Endothelial cell of umbilical vein (primary cell): ENCODE measurements at regions not wholly inside any gene's neighbourhood (a gene's known extent, or its start where the extent isn't known, plus 50 kb on each side); places are given as distances from the start of the nearest gene placed in this dataset.

Source experiments
- BruUV-seq: library from RNA; stranded (reverse); fragments of 400-500 nt; replicated peaks from 2 replicates; lab custom pipeline; 2021; lab: Mats Ljungman, UMichigan
- CTCF ChIA-PET: fragments of 300-600, 350-600 bp; sonication (Branson Sonifier 250); formaldehyde crosslinking; loops from one replicate; lab custom pipeline; 2021; ENCODE audit warnings: antibody characterized with exemption, inconsistent platforms; lab: Charles Lee
- POLR2A ChIA-PET: fragments of 300-600, 350-600 bp; sonication (Branson Sonifier 250); formaldehyde crosslinking; loops from one replicate; lab custom pipeline; 2021; ENCODE audit warnings: antibody characterized with exemption, inconsistent platforms; lab: Charles Lee
- DNase-seq: peaks from one replicate; pipeline ENCODE4 v3.0.0-alpha.2; 2011; ENCODE audit warnings: low read depth, low spot score
- FAIRE-seq: peaks from 2 replicates; lab custom pipeline; 2011; peaks lifted over from hg19 to GRCh38; lab: Jason Lieb, UNC
- H2AFZ ChIP-seq: 2 replicates; pipeline ENCODE4 v1.6.0; 2012; ENCODE audit warnings: low read depth, low read length, control low read depth, inconsistent platforms
- H3K27ac ChIP-seq: 2 replicates; pipeline ENCODE4 v1.5.1; 2011; ENCODE audit warnings: low read depth, mild to moderate bottlenecking, control low read depth, low read length, moderate library complexity; ENCODE audit not compliant: insufficient read depth
- H3K27me3 ChIP-seq, 2 experiments: 2 replicates each; pipeline versions ENCODE4 v1.6.0 to v1.6.1; 2011; ENCODE audit warnings: low read length in 2 of 2, mixed read lengths in 1 of 2; ENCODE audit not compliant: control insufficient read depth in 2 of 2, insufficient read depth in 2 of 2
- H3K36me3 ChIP-seq, 2 experiments: 2 replicates in 1 of 2; 3 replicates in 1 of 2; pipeline ENCODE4 v1.5.1; 2011; ENCODE audit warnings: low read length in 2 of 2, mild to moderate bottlenecking in 1 of 2, moderate library complexity in 1 of 2; ENCODE audit not compliant: control insufficient read depth in 2 of 2, insufficient read depth in 2 of 2; ENCODE audit errors: extremely low read depth in 1 of 2
- H3K4me1 ChIP-seq: 3 replicates; pipeline ENCODE4 v1.5.1; 2011; ENCODE audit warnings: mild to moderate bottlenecking, low read length; ENCODE audit not compliant: control insufficient read depth, insufficient read depth; ENCODE audit errors: extremely low read depth
- H3K4me2 ChIP-seq: 2 replicates; pipeline ENCODE4 v1.6.1; 2011; ENCODE audit warnings: low read length, control low read depth, mixed read lengths; ENCODE audit not compliant: insufficient read depth
- H3K4me3 ChIP-seq, 3 experiments: fragments of 200-600 bp in 1 of 3; sonication (generic), shearing (Covaris generic) in 1 of 3; replicated peaks in 1 of 3; 2 replicates each; pipeline ENCODE4 v1.5.1; 2011 to 2016; ENCODE audit warnings: control low read depth in 3 of 3, low read length in 3 of 3, mild to moderate bottlenecking in 2 of 3, inconsistent platforms in 1 of 3, low read depth in 1 of 3, moderate library complexity in 1 of 3; ENCODE audit not compliant: insufficient read depth in 1 of 3
- H3K79me2 ChIP-seq: 2 replicates; pipeline ENCODE4 v1.6.0; 2012; ENCODE audit warnings: low read length, inconsistent platforms; ENCODE audit not compliant: control insufficient read depth, insufficient read depth
- H3K9ac ChIP-seq: replicated peaks from 2 replicates; pipeline ENCODE3; 2011; ENCODE audit warnings: low read length, control low read depth; ENCODE audit not compliant: insufficient read depth; ENCODE audit errors: extremely low read depth
- H3K9me1 ChIP-seq: replicated peaks from 3 replicates; pipeline ENCODE4 v1.6.0; 2011; ENCODE audit warnings: mild to moderate bottlenecking, low read length; ENCODE audit not compliant: control insufficient read depth, insufficient read depth; ENCODE audit errors: extremely low read depth
- H3K9me3 ChIP-seq: replicated peaks from 2 replicates; pipeline ENCODE4 v1.5.1; 2012; ENCODE audit warnings: low read length, inconsistent platforms; ENCODE audit not compliant: control insufficient read depth, insufficient read depth
- H4K20me1 ChIP-seq: replicated peaks from 2 replicates; pipeline ENCODE3; 2011; ENCODE audit warnings: mild to moderate bottlenecking, low read length; ENCODE audit not compliant: control insufficient read depth, insufficient read depth; ENCODE audit errors: extremely low read depth
- EZH2 ChIP-seq: IDR thresholded peaks from 2 replicates; pipeline ENCODE4 v1.6.1; 2012; ENCODE audit warnings: borderline replicate concordance, low read depth, mild to moderate bottlenecking, moderate library complexity, low read length, inconsistent platforms; ENCODE audit not compliant: severe bottlenecking
- FOS ChIP-seq: IDR thresholded peaks from 2 replicates; pipeline ENCODE4 v1.6.1; 2011; ENCODE audit warnings: mild to moderate bottlenecking, low read length, moderate library complexity, borderline replicate concordance; ENCODE audit not compliant: insufficient read depth
- GATA2 ChIP-seq: IDR thresholded peaks from 2 replicates; pipeline ENCODE4 v1.7.0; 2011; ENCODE audit warnings: low read depth, mild to moderate bottlenecking, moderate library complexity, mixed read lengths, low read length; ENCODE audit not compliant: insufficient read length, insufficient read depth
- JUN ChIP-seq: IDR thresholded peaks from 2 replicates; pipeline ENCODE4 v1.6.1; 2011; ENCODE audit warnings: borderline replicate concordance, low read depth; ENCODE audit not compliant: insufficient read length, insufficient read depth
- MYC ChIP-seq: IDR thresholded peaks from one replicate; pipeline ENCODE4 v1.6.1; 2011; ENCODE audit warnings: mild to moderate bottlenecking, low read depth, low read length
- POLR2A ChIP-seq: IDR thresholded peaks from 2 replicates; pipeline ENCODE4 v1.6.1; 2012; ENCODE audit warnings: low read depth, mild to moderate bottlenecking, control low read depth, low read length
- POLR2AphosphoS5 ChIP-seq: IDR thresholded peaks from 2 replicates; pipeline ENCODE4 v1.6.1; 2012; ENCODE audit warnings: low read depth, mild to moderate bottlenecking, control low read depth, low read length, moderate library complexity; ENCODE audit not compliant: insufficient read depth
- dilution Hi-C: fragments of 300-500 bp; cut with MboI; formaldehyde crosslinking; loops from one replicate; pipeline ENCODE4 v1.15.0; 2019; ENCODE audit warnings: low sequenced_read_pairs; ENCODE audit not compliant: extremely low pct_ligation_motif_present
- intact Hi-C: fragments of 100-400 bp; cut with micrococcal nuclease; formaldehyde crosslinking; loops from one replicate; pipeline ENCODE4 v1.10.0; 2022
- TF ChIP-seq, protein P1 (sequence below): IDR thresholded peaks from 2 replicates; pipeline ENCODE4 v1.6.1; 2011; ENCODE audit not compliant: insufficient read depth, insufficient read length
- TF ChIP-seq, protein P2 (sequence below), 2 donors: IDR thresholded peaks; 1 replicate in 1 of 2; 2 replicates in 1 of 2; pipeline ENCODE4 v1.5.1; 2011; ENCODE audit warnings: low read length in 2 of 2, mild to moderate bottlenecking in 2 of 2, moderate library complexity in 2 of 2, control low read depth in 1 of 2, inconsistent platforms in 1 of 2, low read depth in 1 of 2; ENCODE audit not compliant: insufficient read depth in 1 of 2; ENCODE audit errors: extremely low read depth in 1 of 2

DNA sequence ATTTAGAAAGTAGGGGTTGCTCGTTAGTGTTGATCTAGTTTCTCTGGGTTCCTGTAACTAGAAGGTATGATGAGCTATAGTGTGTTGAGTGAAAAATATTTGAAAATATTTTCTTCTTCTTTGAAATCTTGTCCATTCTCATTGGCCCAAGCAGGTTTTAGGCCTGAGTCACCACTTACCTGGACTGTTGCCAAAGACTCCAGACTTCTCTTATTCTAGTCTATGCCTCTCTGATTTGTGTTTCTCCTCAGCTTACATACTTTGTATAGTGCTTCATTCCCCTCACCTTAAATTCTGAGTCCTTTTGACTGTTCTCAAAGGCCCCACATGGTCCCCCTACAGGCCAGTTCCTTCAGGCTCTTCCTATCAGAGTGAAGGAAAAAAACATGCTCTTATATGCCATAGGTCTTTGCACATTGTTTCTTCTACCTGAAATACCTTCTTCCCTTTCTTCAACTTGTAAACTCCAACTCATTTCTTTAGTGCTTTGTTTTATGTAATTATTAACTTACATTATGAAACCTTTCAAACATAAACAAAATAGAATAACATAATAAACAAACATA is 258.2 kb downstream of the PPP1R2C start:
- Histone ChIP-seq H3K9me1 (no peaks in the 10 kb centered on the region), H3K4me1 (no peaks in the 10 kb centered on the region), H3K4me2 (no peak overlapping the region), H3K9me3 (no peaks in the 10 kb centered on the region), H3K27me3 (no peaks in the 10 kb centered on the region), H3K79me2 (no peaks in the 10 kb centered on the region), H3K36me3 (no peaks in the 10 kb centered on the region), H2AFZ (no peak overlapping the region), H4K20me1 (no peaks in the 10 kb centered on the region), H3K4me3 (no peak overlapping the region), H3K9ac (no peak overlapping the region), H3K27ac (no peak overlapping the region)
- intact Hi-C loops: no loop called here
- peak; percentile 4 for DNase-seq
- BruUV-seq: no TSS peak
- ChIA-PET POLR2A (no interaction called here), CTCF (no interaction called here)
- TF ChIP-seq POLR2A (no peak), FOS (no peak), MYC (no peak), GATA2 (no peak), EZH2 (no peak), JUN (no peak), POLR2AphosphoS5 (no peak)
- TF ChIP-seq, protein P1, sequence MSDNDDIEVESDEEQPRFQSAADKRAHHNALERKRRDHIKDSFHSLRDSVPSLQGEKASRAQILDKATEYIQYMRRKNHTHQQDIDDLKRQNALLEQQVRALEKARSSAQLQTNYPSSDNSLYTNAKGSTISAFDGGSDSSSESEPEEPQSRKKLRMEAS: no peak
- TF ChIP-seq, protein P2, sequence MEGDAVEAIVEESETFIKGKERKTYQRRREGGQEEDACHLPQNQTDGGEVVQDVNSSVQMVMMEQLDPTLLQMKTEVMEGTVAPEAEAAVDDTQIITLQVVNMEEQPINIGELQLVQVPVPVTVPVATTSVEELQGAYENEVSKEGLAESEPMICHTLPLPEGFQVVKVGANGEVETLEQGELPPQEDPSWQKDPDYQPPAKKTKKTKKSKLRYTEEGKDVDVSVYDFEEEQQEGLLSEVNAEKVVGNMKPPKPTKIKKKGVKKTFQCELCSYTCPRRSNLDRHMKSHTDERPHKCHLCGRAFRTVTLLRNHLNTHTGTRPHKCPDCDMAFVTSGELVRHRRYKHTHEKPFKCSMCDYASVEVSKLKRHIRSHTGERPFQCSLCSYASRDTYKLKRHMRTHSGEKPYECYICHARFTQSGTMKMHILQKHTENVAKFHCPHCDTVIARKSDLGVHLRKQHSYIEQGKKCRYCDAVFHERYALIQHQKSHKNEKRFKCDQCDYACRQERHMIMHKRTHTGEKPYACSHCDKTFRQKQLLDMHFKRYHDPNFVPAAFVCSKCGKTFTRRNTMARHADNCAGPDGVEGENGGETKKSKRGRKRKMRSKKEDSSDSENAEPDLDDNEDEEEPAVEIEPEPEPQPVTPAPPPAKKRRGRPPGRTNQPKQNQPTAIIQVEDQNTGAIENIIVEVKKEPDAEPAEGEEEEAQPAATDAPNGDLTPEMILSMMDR (IDR thresholded peaks at IDR 0.05; ENCODE audit: extremely low read depth in 1 of 2, insufficient read depth in 1 of 2, low read depth in 1 of 2, low read length in 2 of 2): no peak
- dilution Hi-C loops: no loop called here
- FAIRE-seq: no peak
